ENCODE measurements at regions not wholly inside any gene's neighbourhood (a gene's known extent, or its start where the extent isn't known, plus 50 kb on each side); places are given as distances from the start of the nearest gene placed in this dataset.

DNA sequence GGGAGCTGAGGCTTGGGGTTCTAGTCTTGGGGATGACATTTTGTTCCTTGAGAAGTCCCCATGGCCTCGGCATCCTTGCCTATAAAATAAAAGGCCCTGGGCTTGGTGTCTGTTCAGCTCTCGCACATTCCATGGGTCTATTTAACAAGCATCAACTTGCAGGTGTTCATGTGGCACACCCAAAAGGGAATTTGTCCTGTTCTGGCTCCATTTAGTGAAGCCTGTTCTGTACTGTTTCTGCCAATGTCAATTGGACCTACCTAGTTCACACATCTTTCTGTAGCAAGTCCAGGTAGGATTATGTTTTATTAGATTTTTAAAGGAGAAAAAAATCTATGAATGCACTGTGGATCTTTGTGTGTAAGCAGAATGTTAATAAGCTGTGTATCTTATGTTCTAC, 262.0 kb downstream of the HIVEP2 start:
- DNase-seq = no peak

DNA sequence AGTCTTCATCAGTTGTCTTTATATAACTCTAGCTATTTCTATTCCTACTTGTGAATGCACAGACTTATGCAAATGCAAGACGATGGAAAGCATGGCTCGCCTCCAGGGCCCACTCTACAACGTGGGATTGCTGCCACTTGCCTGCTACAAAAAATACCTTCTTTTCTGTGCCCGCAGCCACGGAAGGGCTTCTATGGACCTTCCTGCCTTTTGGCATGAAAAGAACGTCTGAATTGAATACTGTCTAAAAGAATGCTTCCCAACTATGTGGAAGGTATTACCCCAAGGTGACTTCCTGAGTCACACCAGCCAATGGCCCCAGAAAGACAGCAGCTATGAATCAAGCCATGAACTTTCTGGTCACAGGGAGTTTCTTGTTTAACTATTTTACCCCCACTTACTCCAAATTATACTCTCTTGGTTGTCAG, 261.2 kb downstream of the HIVEP2 start:
- DNase-seq = no peak

DNA sequence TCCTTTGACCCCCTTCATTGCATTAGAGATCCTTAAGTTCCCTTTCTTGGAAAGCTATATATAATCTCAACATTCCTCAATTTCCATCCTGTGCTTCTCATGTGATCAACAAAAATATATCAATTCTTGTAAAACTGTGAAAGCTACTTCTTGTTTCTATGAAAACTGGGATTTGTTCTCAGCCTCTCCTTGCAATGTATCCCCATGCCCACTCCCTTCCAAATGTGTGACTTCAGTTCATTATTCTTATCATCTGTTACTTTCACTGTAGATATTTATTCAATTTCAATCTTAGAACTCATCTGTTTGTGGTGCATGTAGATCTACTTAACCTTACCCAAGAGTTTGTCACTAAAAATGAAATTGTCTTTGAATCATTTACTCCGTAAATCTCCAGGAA, 260.6 kb downstream of the HIVEP2 start:
- DNase-seq = no peak

DNA sequence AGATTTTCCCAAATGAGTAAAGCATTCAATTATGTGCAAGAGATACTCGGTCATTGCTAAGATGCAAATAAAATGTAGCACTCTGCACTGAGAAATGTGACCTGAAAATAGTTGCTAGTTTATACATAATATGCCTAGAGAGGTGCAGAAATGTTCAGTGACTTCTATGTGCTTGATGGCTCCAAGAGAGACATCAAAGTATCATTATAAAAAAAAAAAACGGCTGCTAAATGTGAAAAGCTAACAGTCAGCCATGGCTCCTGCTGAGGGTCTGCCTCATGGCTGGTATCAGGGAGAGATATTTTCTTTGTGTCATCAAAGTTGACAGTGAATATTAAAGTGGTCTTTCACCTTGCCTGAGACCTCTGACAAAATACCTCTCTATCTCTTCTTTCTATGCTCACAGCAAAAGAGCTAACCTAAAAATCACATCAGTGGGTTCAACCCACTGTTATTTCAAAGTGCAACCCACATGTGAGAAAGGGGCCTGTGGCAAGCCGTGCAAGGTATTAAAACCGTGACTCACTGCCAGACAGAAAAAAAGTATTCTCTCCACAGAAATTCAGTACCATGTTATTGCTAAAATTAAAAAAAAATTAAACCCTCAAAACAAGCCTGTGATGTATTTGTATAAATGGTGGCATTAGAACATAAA, 259.0 kb downstream of the HIVEP2 start:
- no peak for DNase-seq

- peak; percentile 37 for DNase-seq
These were observed 258.5 kb downstream of the HIVEP2 start for GRCh38 chr6:142686507-142686887.

DNA sequence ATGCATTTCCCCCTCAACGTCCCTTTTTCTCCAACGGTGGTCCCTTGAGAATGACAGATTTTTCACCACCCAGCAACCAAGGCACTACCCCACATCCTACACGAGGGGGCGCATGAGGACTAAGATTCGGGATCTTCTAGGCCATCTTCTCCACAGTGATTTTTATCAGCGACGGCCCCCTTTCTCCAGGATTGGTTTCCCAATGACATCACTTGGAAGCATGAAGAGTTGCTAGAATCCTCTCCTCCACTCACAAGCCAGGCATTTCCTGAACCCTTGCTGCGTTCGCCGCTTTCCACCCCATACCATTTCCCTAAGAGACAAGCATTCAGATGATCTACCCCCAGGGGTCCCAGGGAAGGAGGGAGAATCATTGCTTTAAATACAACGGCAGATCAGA, 252.0 kb downstream of the HIVEP2 start:
- peak; percentile 89 for DNase-seq

- DNase-seq = no peak
These were observed 251.5 kb downstream of the HIVEP2 start for GRCh38 chr6:142693441-142693840.

- no peak for DNase-seq
These were observed 250.9 kb downstream of the HIVEP2 start for GRCh38 chr6:142694054-142694453.

DNA sequence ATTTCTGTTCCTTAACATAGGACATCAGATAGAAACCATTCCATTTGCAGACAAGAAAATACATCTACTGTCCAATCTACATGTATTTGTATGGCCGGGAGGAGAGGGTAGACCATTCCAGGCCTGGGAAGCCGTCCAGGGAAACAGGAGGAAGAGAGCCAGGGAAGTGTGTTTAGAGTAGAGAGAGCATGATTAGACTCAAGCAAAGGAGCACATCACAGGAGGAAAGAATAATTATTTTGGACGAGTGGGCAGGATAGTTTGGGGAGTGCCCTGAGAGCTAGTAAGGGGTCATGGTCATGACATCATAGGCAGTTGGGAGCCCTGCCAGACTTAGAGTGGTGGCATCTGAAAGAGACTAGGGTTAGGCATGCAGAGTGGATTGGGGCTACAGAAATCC, 250.0 kb downstream of the HIVEP2 start:
- DNase-seq = peak; percentile 51

DNA sequence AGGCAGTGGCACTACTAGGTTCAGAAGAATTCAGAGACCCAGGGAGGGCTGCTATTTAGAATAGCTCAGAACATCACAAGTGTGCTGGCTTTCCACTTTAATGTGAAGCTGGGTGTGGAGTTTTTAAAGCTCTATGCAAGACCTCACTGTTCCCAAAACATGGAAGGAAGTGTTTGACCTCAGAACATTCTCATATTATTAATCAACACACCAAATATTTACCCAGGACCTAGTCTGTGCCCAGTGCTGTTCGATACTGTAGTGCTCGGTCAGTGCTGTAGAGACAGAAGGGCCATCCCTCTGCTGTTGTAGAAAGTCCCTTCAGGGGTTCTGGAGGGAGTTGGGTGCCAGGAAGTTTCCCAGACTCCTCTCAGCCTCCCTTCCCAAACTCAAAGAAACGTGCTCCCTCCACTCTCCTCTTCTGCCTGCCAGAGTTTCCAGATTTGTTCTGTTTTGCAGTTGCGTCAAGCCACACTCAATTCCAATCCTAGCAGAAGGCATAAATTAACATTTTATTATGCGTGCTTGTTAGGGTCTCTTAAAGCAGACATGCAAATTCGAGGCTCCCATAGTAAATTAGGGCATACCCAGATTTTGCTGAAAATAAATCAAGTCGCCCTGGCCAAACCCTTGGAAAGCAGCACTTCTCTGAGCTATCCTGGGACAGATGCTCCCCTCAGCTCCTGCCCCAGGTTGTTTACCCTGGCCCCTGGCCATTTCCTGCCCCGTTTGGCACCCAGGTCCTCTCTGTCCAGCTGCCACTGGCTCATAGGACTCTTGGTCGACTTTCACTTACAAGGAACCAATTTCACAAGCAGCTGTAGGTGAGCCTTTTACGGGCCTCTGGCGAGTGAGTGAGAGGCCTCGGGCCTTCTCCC, 248.6 kb downstream of the HIVEP2 start:
- peak; percentile 53 for DNase-seq

GRCh38 chr6:142697001-142697335, 248.0 kb downstream of the HIVEP2 start:
- no peak for DNase-seq

- peak; percentile 20 for DNase-seq
These were observed 247.1 kb downstream of the HIVEP2 start for GRCh38 chr6:142697922-142698321.

DNA sequence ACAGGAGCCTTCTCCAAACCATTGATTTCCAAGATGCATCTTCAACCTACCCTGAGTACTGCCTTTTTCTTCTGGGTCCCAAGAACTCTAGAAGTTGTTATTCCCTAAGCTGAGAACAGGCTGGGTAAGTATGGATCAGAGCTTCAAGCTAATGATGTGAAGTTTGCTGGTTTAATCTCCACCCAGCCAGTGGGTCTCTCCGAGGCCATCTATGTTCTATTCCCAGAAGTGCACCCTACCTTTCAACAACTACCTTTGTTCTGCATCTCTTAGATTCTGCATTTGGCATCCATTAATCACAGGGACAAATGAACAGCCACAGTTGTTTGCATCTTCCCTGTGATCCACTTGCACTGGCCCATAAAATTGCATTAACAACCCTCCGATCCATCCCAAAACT, 246.2 kb downstream of the HIVEP2 start:
- DNase-seq = no peak

DNA sequence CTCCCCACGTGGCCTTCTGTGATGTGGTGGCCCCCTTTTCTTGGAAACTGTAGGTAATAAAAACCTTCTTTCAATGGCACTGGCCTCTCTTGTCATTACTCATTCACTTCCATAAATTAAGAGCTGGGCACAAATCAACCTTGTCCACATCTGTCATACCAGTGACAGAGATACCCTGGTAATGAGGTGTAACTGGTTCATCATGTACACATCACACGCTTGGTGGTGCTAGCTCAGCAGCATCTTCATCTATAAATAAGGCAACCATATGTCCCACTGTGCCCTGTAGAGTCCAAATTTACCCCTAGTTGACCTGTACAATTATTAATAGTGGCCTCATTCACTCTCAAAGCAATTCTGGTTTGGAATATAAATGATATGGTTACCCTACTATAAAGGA, 245.6 kb downstream of the HIVEP2 start:
- DNase-seq = no peak

GRCh38 chr6:142700032-142700431, 244.9 kb downstream of the HIVEP2 start:
- no peak for DNase-seq

DNA sequence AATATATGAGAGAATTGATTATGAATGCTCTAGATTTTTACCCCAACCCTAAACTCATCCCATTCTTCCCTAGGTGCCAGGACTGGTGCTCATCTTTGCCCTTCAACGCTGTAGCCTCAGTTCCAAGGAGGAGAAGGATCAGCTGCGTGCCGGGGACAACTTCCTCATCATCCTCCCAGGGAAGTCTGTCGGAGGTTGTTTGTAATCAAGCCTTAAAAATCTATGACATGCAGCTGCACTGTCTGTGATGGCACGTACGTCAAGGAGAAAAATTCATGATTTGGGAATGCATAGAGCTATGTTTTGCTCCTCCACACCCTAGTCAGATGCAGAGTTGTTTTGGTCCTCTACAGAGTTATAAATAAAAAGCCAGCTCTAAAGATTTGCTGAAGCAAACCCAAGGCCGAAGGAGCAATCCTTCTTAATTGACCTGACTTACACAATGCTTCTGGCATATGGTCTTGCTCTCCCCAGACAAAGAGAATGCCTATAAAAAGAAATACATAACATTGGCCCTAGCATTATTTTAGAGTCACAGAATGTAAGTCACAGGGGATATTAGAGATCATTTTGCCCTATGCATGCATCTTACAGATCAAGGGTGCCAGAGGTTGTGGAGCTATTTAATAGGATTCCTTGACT, 244.2 kb downstream of the HIVEP2 start:
- no peak for DNase-seq
